ENCODE measurements at regions not wholly inside any gene's neighbourhood (a gene's known extent, or its start where the extent isn't known, plus 50 kb on each side); places are given as distances from the start of the nearest gene placed in this dataset.
A peak's percentile ranks its signal among the peaks of the same experiment; 100 is the strongest.

- ChIA-PET POLR2A (no interaction called here), CTCF (ENCODE audit: unreplicated experiment) (no interaction called here)
- no peaks in the 10 kb centered on the region for H3K4me1 ChIP-seq (ENCODE audit: insufficient read depth, low read length, poor library complexity, severe bottlenecking)
- H3K27ac ChIP-seq (ENCODE audit: low read depth, low read length, poor library complexity, severe bottlenecking), result no peak overlapping the region
- TF ChIP-seq CTCF (conservative IDR thresholded peaks at IDR 0.05; ENCODE audit: low read length), result no peak
- no peak for TF ChIP-seq EZH2phosphoT487 (IDR thresholded peaks at IDR 0.05; ENCODE audit: borderline replicate concordance, low read depth, low read length)
- H4K20me1 ChIP-seq (ENCODE audit: insufficient read depth, low read length), result no peaks in the 10 kb centered on the region
- H3K79me2 ChIP-seq (ENCODE audit: insufficient read depth, low read depth, low read length), result no peaks in the 10 kb centered on the region
- no peaks in the 10 kb centered on the region for H3K9me2 ChIP-seq (ENCODE audit: insufficient read depth, low read length)
- no peak for DNase-seq (ENCODE audit: low spot score)
- H2AFZ ChIP-seq (ENCODE audit: low read length), result no peak overlapping the region
- H3K4me3 ChIP-seq (ENCODE audit: low read depth, low read length, poor library complexity, severe bottlenecking), result no peak overlapping the region
- intact Hi-C loops (cut with micrococcal nuclease; ENCODE audit: unreplicated experiment), result no loop called here
- H3K36me3 ChIP-seq (ENCODE audit: insufficient read depth, low read length), result no peaks in the 10 kb centered on the region
- BruUV-seq (replicated peaks), result no TSS peak
- H3K4me2 ChIP-seq (ENCODE audit: low read length), result no peak overlapping the region
- no peaks in the 10 kb centered on the region for H3K9me3 ChIP-seq (ENCODE audit: low read length)
These were observed 293.8 kb downstream of the FOXL1 start for GRCh38 chr16:86872131-86872530.

GRCh38 chr16:86872833-86873232 is 294.5 kb downstream of the FOXL1 start:
- Histone ChIP-seq H3K4me2 (ENCODE audit: low read length) (no peak overlapping the region), H3K4me3 (ENCODE audit: low read depth, low read length, poor library complexity, severe bottlenecking) (no peak overlapping the region), H4K20me1 (ENCODE audit: insufficient read depth, low read length) (no peaks in the 10 kb centered on the region), H3K9me2 (ENCODE audit: insufficient read depth, low read length) (no peaks in the 10 kb centered on the region), H3K4me1 (ENCODE audit: insufficient read depth, low read length, poor library complexity, severe bottlenecking) (no peaks in the 10 kb centered on the region), H3K9me3 (ENCODE audit: low read length) (no peaks in the 10 kb centered on the region), H3K36me3 (ENCODE audit: insufficient read depth, low read length) (no peaks in the 10 kb centered on the region), H2AFZ (ENCODE audit: low read length) (no peak overlapping the region), H3K27ac (ENCODE audit: low read depth, low read length, poor library complexity, severe bottlenecking) (no peak overlapping the region), H3K79me2 (ENCODE audit: insufficient read depth, low read depth, low read length) (no peaks in the 10 kb centered on the region)
- no TSS peak for BruUV-seq (replicated peaks)
- TF ChIP-seq EZH2phosphoT487 (IDR thresholded peaks at IDR 0.05; ENCODE audit: borderline replicate concordance, low read depth, low read length) (no peak), CTCF (conservative IDR thresholded peaks at IDR 0.05; ENCODE audit: low read length) (no peak)
- DNase-seq (ENCODE audit: low spot score), result no peak
- ChIA-PET CTCF (ENCODE audit: unreplicated experiment) (no interaction called here), POLR2A (no interaction called here)
- intact Hi-C loops (cut with micrococcal nuclease; ENCODE audit: unreplicated experiment), result no loop called here

GRCh38 chr16:86874141-86874540 is 295.8 kb downstream of the FOXL1 start:
- CTCF ChIA-PET (ENCODE audit: unreplicated experiment), result interaction anchor here (1.1 kb wide), 1 partner anchor 310 kb away, joined by 3 read pairs; no protein-coding TSS in a partner anchor
- no peaks in the 10 kb centered on the region for H3K9me3 ChIP-seq (ENCODE audit: low read length)
- no peak overlapping the region for H3K4me3 ChIP-seq (ENCODE audit: low read depth, low read length, poor library complexity, severe bottlenecking)
- H3K9me2 ChIP-seq (ENCODE audit: insufficient read depth, low read length), result no peaks in the 10 kb centered on the region
- no peaks in the 10 kb centered on the region for H4K20me1 ChIP-seq (ENCODE audit: insufficient read depth, low read length)
- no peaks in the 10 kb centered on the region for H3K4me1 ChIP-seq (ENCODE audit: insufficient read depth, low read length, poor library complexity, severe bottlenecking)
- no peak overlapping the region for H3K27ac ChIP-seq (ENCODE audit: low read depth, low read length, poor library complexity, severe bottlenecking)
- H3K79me2 ChIP-seq (ENCODE audit: insufficient read depth, low read depth, low read length), result no peaks in the 10 kb centered on the region
- POLR2A ChIA-PET, result no interaction called here
- intact Hi-C loops (cut with micrococcal nuclease; ENCODE audit: unreplicated experiment), result loop anchor here (1.0 kb wide), 2 partner anchors 188 to 311 kb away; no protein-coding TSS in a partner anchor
- DNase-seq (ENCODE audit: low spot score), result peak; percentile 31
- H3K36me3 ChIP-seq (ENCODE audit: insufficient read depth, low read length), result no peaks in the 10 kb centered on the region
- H2AFZ ChIP-seq (ENCODE audit: low read length), result no peak overlapping the region
- TF ChIP-seq CTCF (conservative IDR thresholded peaks at IDR 0.05; ENCODE audit: low read length), result peak; percentile 80
- TF ChIP-seq EZH2phosphoT487 (IDR thresholded peaks at IDR 0.05; ENCODE audit: borderline replicate concordance, low read depth, low read length), result no peak
- no TSS peak for BruUV-seq (replicated peaks)
- no peak overlapping the region for H3K4me2 ChIP-seq (ENCODE audit: low read length)

Measured in OCI-LY7 (cell line).